ENCODE measurements at regions not wholly inside any gene's neighbourhood (a gene's known extent, or its start where the extent isn't known, plus 50 kb on each side); places are given as distances from the start of the nearest gene placed in this dataset.

DNA sequence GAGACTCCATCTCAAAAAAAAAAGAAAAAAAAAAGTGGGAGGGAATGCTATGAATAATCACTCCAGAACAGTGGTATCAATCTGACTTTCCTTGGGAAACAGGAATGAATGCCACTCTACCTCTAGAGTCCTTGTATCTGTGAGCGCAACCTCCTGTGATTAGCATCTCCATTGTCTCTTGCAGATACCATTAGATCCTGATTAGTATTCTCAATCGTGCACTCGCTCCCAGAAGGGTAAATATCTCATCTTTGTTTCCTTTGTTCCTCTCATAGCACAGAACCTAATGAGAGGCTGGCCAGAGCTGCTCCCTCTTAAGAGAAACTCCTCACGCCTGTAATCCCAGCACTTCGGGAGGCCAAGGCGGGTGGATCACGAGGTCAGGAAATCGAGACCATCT lies 184.4 kb upstream of the KCNK2 start:
- no peak overlapping the region for H4K8ac ChIP-seq (ENCODE audit: extremely low read depth, insufficient read depth, low read length)
- H4K91ac ChIP-seq (replicated peaks; ENCODE audit: insufficient read length, low read length), result no peak overlapping the region
- no peak overlapping the region for H3K56ac ChIP-seq (replicated peaks; ENCODE audit: insufficient read length, low read depth, low read length)
- ChIA-PET POLR2A (ENCODE audit: partially characterized antibody) (no interaction called here), CTCF (ENCODE audit: partially characterized antibody) (interaction anchor here (1.0 kb wide), 1 partner anchor 38 kb away, joined by 3 read pairs; no protein-coding TSS in a partner anchor)
- no peak overlapping the region for H3K27ac ChIP-seq (ENCODE audit: low read depth, low read length)
- H3K23ac ChIP-seq (ENCODE audit: insufficient read length), result no peak overlapping the region
- H3K9me3 ChIP-seq (ENCODE audit: insufficient read depth in 2 of 2, low read depth in 1 of 2, low read length in 1 of 2), result no peaks in the 10 kb centered on the region
- no peak for TF ChIP-seq SUZ12 (IDR thresholded peaks at IDR 0.05; ENCODE audit: low read length)
- no peak for TF ChIP-seq JUN (IDR thresholded peaks at IDR 0.05; ENCODE audit: low read depth, low read length)
- TF ChIP-seq EGR1 (IDR thresholded peaks at IDR 0.05; ENCODE audit: borderline replicate concordance, low read depth, low read length), result no peak
- no peak for TF ChIP-seq SIRT6 (IDR thresholded peaks at IDR 0.05; ENCODE audit: low read length)
- no peak overlapping the region for H4K5ac ChIP-seq (ENCODE audit: insufficient read length, low read depth, low read length)
- H3K79me2 ChIP-seq (ENCODE audit: control insufficient read depth in 1 of 2, insufficient read depth in 2 of 2, low read length in 2 of 2), result no peaks in the 10 kb centered on the region
- no peak overlapping the region for H2AFZ ChIP-seq (ENCODE audit: low read length)
- no peak overlapping the region for H2AK5ac ChIP-seq (ENCODE audit: low read depth, low read length)
- FAIRE-seq (no peak), DNase-seq (ENCODE audit: low read depth in 1 of 2, low spot score in 2 of 2) (no peak)
- H2BK20ac ChIP-seq (ENCODE audit: low read length), result no peak overlapping the region
- H3K4me1 ChIP-seq (replicated peaks in 1 of 4; ENCODE audit: control insufficient read depth in 3 of 4, insufficient read depth in 4 of 4, low read length in 3 of 4), result peaks cover 0 to 2% (median 0%) of the 10 kb centered on the region in 4 experiments; a peak in 1 of 7 replicates
- no peaks in the 10 kb centered on the region for H4K20me1 ChIP-seq (replicated peaks in 1 of 2; ENCODE audit: control insufficient read depth in 1 of 2, insufficient read depth in 2 of 2, low read length in 2 of 2)
- no peak overlapping the region for H2BK15ac ChIP-seq (ENCODE audit: low read length)
- H3K18ac ChIP-seq (ENCODE audit: extremely low read depth, low read length), result no peak overlapping the region
- no peaks in the 10 kb centered on the region for H3K36me3 ChIP-seq (ENCODE audit: control insufficient read depth in 2 of 4, insufficient read depth in 4 of 4, low read length in 3 of 4)
- H2BK5ac ChIP-seq (ENCODE audit: low read depth, low read length), result no peak overlapping the region
- no peak overlapping the region for H3K9ac ChIP-seq (replicated peaks in 1 of 4; ENCODE audit: extremely low read depth in 1 of 4, low read depth in 3 of 4, low read length in 3 of 4)
- WGBS, 2 experiments (ENCODE audit: extremely low coverage in 1 of 2, insufficient coverage in 1 of 2, insufficient read length in 1 of 2, insufficient replicate concordance in 2 of 2, low coverage in 1 of 2, low lambda C conversion rate in 2 of 2, missing lambda C conversion rate in 1 of 2), result 90% methylated on average over 8 of the region's 8 CpGs; no CpG with 5 or more reads in 1 of the 2 experiments
- no peak overlapping the region for H3K4me3 ChIP-seq (ENCODE audit: extremely low read depth in 1 of 4, insufficient read depth in 2 of 4, low read depth in 3 of 4, low read length in 4 of 4)
- peaks cover 0 to 1% (median 0%) of the 10 kb centered on the region in 4 experiments; a peak in 1 of 7 replicates for H3K27me3 ChIP-seq (replicated peaks in 1 of 4; ENCODE audit: control insufficient read depth in 3 of 4, extremely low read depth in 1 of 4, insufficient read depth in 3 of 4, low read length in 3 of 4)
- H3K14ac ChIP-seq (ENCODE audit: insufficient read length), result no peak overlapping the region
- H3K23me2 ChIP-seq (ENCODE audit: low read depth, low read length), result no peaks in the 10 kb centered on the region
- H3K79me1 ChIP-seq (ENCODE audit: low read depth, low read length), result no peaks in the 10 kb centered on the region
- no peak overlapping the region for H2BK120ac ChIP-seq (replicated peaks; ENCODE audit: low read depth, low read length)
- H3K4me2 ChIP-seq (ENCODE audit: insufficient read depth in 1 of 2, low read depth in 2 of 2, low read length in 2 of 2), result no peak overlapping the region
- H2BK12ac ChIP-seq (ENCODE audit: low read depth, low read length), result no peak overlapping the region
- H3K4ac ChIP-seq (replicated peaks; ENCODE audit: insufficient read length, low read depth, low read length), result no peak overlapping the region
